ENCODE measurements at regions not wholly inside any gene's neighbourhood (a gene's known extent, or its start where the extent isn't known, plus 50 kb on each side); places are given as distances from the start of the nearest gene placed in this dataset.

DNA sequence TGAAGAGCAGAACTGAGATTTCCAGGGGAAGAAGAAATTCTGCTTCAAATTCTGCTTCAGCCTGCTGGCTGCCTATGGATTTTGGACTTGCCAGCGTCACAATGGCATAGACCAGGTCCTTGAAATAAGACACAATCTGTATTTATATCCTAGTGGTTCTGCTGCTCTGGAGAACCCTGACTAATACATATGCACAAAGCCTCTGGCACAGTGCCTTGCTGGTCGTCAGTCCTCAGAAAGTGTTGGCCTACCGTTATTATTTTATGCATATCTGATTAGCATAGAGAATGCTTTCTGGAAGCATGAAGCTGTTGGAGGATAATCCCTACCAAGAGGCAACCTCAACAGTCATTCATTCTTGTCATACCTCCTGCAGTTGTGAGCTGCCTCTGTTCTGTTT, 213.7 kb downstream of the B3GLCT start:
- no TSS peak for BruUV-seq (replicated peaks)
- no peak overlapping the region for H3K4me3 ChIP-seq (replicated peaks in 1 of 3; ENCODE audit: insufficient read depth in 1 of 3, low read depth in 1 of 3, low read length in 3 of 3)
- intact Hi-C loops (cut with micrococcal nuclease) (no loop called here), dilution Hi-C loops (cut with MboI; ENCODE audit: extremely low pct_ligation_motif_present, low sequenced_read_pairs) (loop anchor here (25.0 kb wide), 1 partner anchor 176 kb away; no protein-coding TSS in a partner anchor)
- DNase-seq (ENCODE audit: low read depth, low spot score), result no peak
- no peak overlapping the region for H3K27ac ChIP-seq (ENCODE audit: insufficient read depth, low read depth, low read length)
- TF ChIP-seq FOS (IDR thresholded peaks at IDR 0.05; ENCODE audit: borderline replicate concordance, insufficient read depth, low read length), result no peak
- H3K36me3 ChIP-seq (ENCODE audit: control insufficient read depth in 2 of 2, extremely low read depth in 1 of 2, insufficient read depth in 2 of 2, low read length in 2 of 2), result no peaks in the 10 kb centered on the region
- H2AFZ ChIP-seq (ENCODE audit: low read depth, low read length), result no peak overlapping the region
- ChIA-PET POLR2A (no interaction called here), CTCF (interaction anchor here (0.9 to 2.5 kb wide), 3 partner anchors 11 to 177 kb away, joined by 3 to 11 read pairs (median 8); no protein-coding TSS in a partner anchor)
- no peak for FAIRE-seq
- H3K79me2 ChIP-seq (ENCODE audit: control insufficient read depth, insufficient read depth, low read length), result no peaks in the 10 kb centered on the region
- H3K4me2 ChIP-seq (ENCODE audit: insufficient read depth, low read length), result no peak overlapping the region
- no peaks in the 10 kb centered on the region for H4K20me1 ChIP-seq (replicated peaks; ENCODE audit: control insufficient read depth, extremely low read depth, insufficient read depth, low read length)
- H3K27me3 ChIP-seq (ENCODE audit: control insufficient read depth in 2 of 2, insufficient read depth in 2 of 2, low read length in 2 of 2), result peaks cover 8 to 13% of the 10 kb centered on the region in 2 experiments
- no peaks in the 10 kb centered on the region for H3K9me3 ChIP-seq (replicated peaks; ENCODE audit: control insufficient read depth, insufficient read depth, low read length)
- no peak overlapping the region for H3K9ac ChIP-seq (replicated peaks; ENCODE audit: extremely low read depth, insufficient read depth, low read length)
- H3K9me1 ChIP-seq (replicated peaks; ENCODE audit: control insufficient read depth, extremely low read depth, insufficient read depth, low read length), result no peaks in the 10 kb centered on the region
- no peaks in the 10 kb centered on the region for H3K4me1 ChIP-seq (ENCODE audit: control insufficient read depth, extremely low read depth, insufficient read depth, low read length)

DNA sequence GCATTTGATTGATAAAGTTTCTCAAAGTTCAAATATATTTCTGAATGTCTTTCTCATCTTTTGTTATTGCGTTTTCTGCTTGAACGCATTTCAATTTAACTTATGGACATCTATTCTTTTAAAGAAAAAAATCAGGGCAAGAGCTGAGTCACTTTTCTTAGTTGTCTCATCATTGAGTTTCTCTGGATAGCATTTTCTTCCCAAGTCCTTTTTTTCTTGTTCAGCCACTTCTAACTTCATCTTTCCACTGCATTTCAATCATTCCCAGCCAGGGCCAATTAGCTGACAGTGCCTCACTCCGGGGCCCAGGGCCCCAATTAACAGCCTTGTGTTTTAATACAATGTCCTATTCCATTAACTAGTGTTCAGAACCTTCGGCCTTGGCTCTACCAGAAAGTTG, 216.3 kb downstream of the B3GLCT start:
- POLR2A ChIA-PET, result no interaction called here
- dilution Hi-C loops (cut with MboI; ENCODE audit: extremely low pct_ligation_motif_present, low sequenced_read_pairs), result loop anchor here (25.0 kb wide), 1 partner anchor 179 kb away; no protein-coding TSS in a partner anchor
- CTCF ChIA-PET, result interaction anchor here (1.4 to 2.5 kb wide), 2 partner anchors 9 to 180 kb away, joined by 4 to 11 read pairs; no protein-coding TSS in a partner anchor

More for the DNA sequence above, 216.3 kb downstream of the B3GLCT start:
- H3K4me2 ChIP-seq (ENCODE audit: insufficient read depth, low read length), result no peak overlapping the region
- no peaks in the 10 kb centered on the region for H3K79me2 ChIP-seq (ENCODE audit: control insufficient read depth, insufficient read depth, low read length)
- TF ChIP-seq, protein P1, sequence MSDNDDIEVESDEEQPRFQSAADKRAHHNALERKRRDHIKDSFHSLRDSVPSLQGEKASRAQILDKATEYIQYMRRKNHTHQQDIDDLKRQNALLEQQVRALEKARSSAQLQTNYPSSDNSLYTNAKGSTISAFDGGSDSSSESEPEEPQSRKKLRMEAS (IDR thresholded peaks at IDR 0.05; ENCODE audit: insufficient read depth, insufficient read length), result no peak
- TF ChIP-seq POLR2AphosphoS5 (IDR thresholded peaks at IDR 0.05; ENCODE audit: insufficient read depth, low read depth, low read length) (no peak), FOS (IDR thresholded peaks at IDR 0.05; ENCODE audit: borderline replicate concordance, insufficient read depth, low read length) (no peak), GATA2 (IDR thresholded peaks at IDR 0.05; ENCODE audit: insufficient read depth, insufficient read length, low read depth, low read length) (no peak), MYC (IDR thresholded peaks at IDR 0.05; ENCODE audit: low read depth, low read length) (no peak), JUN (IDR thresholded peaks at IDR 0.05; ENCODE audit: borderline replicate concordance, insufficient read depth, insufficient read length, low read depth) (no peak)
- TF ChIP-seq, protein P2, sequence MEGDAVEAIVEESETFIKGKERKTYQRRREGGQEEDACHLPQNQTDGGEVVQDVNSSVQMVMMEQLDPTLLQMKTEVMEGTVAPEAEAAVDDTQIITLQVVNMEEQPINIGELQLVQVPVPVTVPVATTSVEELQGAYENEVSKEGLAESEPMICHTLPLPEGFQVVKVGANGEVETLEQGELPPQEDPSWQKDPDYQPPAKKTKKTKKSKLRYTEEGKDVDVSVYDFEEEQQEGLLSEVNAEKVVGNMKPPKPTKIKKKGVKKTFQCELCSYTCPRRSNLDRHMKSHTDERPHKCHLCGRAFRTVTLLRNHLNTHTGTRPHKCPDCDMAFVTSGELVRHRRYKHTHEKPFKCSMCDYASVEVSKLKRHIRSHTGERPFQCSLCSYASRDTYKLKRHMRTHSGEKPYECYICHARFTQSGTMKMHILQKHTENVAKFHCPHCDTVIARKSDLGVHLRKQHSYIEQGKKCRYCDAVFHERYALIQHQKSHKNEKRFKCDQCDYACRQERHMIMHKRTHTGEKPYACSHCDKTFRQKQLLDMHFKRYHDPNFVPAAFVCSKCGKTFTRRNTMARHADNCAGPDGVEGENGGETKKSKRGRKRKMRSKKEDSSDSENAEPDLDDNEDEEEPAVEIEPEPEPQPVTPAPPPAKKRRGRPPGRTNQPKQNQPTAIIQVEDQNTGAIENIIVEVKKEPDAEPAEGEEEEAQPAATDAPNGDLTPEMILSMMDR (IDR thresholded peaks at IDR 0.05; ENCODE audit: extremely low read depth in 1 of 2, insufficient read depth in 1 of 2, low read depth in 1 of 2, low read length in 2 of 2), result no peak
- no peaks in the 10 kb centered on the region for H4K20me1 ChIP-seq (replicated peaks; ENCODE audit: control insufficient read depth, extremely low read depth, insufficient read depth, low read length)
- H3K9me3 ChIP-seq (replicated peaks; ENCODE audit: control insufficient read depth, insufficient read depth, low read length), result no peaks in the 10 kb centered on the region
- H3K27me3 ChIP-seq (ENCODE audit: control insufficient read depth in 2 of 2, insufficient read depth in 2 of 2, low read length in 2 of 2), result peaks cover 8 to 22% of the 10 kb centered on the region in 2 experiments
- no peak overlapping the region for H3K9ac ChIP-seq (replicated peaks; ENCODE audit: extremely low read depth, insufficient read depth, low read length)
- intact Hi-C loops (cut with micrococcal nuclease), result no loop called here
- H3K4me3 ChIP-seq (replicated peaks in 1 of 3; ENCODE audit: insufficient read depth in 1 of 3, low read depth in 1 of 3, low read length in 3 of 3), result no peak overlapping the region
- no TSS peak for BruUV-seq (replicated peaks)
- no peak overlapping the region for H3K27ac ChIP-seq (ENCODE audit: insufficient read depth, low read depth, low read length)
- H3K9me1 ChIP-seq (replicated peaks; ENCODE audit: control insufficient read depth, extremely low read depth, insufficient read depth, low read length), result no peaks in the 10 kb centered on the region
- DNase-seq (ENCODE audit: low read depth, low spot score), result no peak
- no peaks in the 10 kb centered on the region for H3K36me3 ChIP-seq (ENCODE audit: control insufficient read depth in 2 of 2, extremely low read depth in 1 of 2, insufficient read depth in 2 of 2, low read length in 2 of 2)
- no peak for FAIRE-seq
- H3K4me1 ChIP-seq (ENCODE audit: control insufficient read depth, extremely low read depth, insufficient read depth, low read length), result no peaks in the 10 kb centered on the region
- H2AFZ ChIP-seq (ENCODE audit: low read depth, low read length), result no peak overlapping the region

Measured in endothelial cell of umbilical vein (primary cell).